Cardiac muscle cell (in vitro differentiated cells and primary cell): ENCODE measurements at regions not wholly inside any gene's neighbourhood (a gene's known extent, or its start where the extent isn't known, plus 50 kb on each side); places are given as distances from the start of the nearest gene placed in this dataset.
"Not testable (repeated sequence)": the region's sequence is repeated elsewhere in the genome, so short reads cannot be mapped to it uniquely, and the experiment has no call there.

Source experiments
- DNase-seq, 2 donors: peaks; one replicate each; pipeline versions ENCODE4 v3.0.0 to v3.0.0-alpha.2; 2010 to 2017; ENCODE audit warnings: low read depth in 1 of 2, low spot score in 1 of 2
- H3K27ac ChIP-seq: fragments of 200-600 bp; sonication (generic); 2 replicates; pipeline ENCODE4 v1.5.1; 2016
- H3K27me3 ChIP-seq: fragments of 200-600 bp; sonication (generic); 2 replicates; pipeline ENCODE4 v1.6.0; 2016; ENCODE audit warnings: control low read depth
- H3K36me3 ChIP-seq: fragments of 200-600 bp; sonication (generic); 2 replicates; pipeline ENCODE4 v1.5.1; 2016; ENCODE audit warnings: control low read depth
- H3K4me1 ChIP-seq: fragments of 200-600 bp; sonication (generic); 2 replicates; pipeline ENCODE4 v1.8.1; 2017; ENCODE audit warnings: low read depth, mild to moderate bottlenecking, mixed run types
- H3K4me3 ChIP-seq: fragments of 200-600 bp; sonication (generic); 2 replicates; pipeline ENCODE4 v1.5.1; 2016; ENCODE audit warnings: mild to moderate bottlenecking
- H3K9me3 ChIP-seq: fragments of 200-600 bp; sonication (generic); 2 replicates; pipeline ENCODE4 v1.5.1; 2017; ENCODE audit warnings: low read depth, mild to moderate bottlenecking, control low read depth
- CTCF ChIP-seq: IDR thresholded peaks from 2 replicates; pipeline ENCODE4 v1.5.1; 2012; ENCODE audit warnings: low read depth, mild to moderate bottlenecking, low read length

GRCh38 chr6:139698526-139699176 lies 324.2 kb upstream of the CITED2 start:
- H3K4me1 ChIP-seq = peaks cover 4% of the 10 kb centered on the region
- TF ChIP-seq CTCF = no peak

GRCh38 chr6:139697856-139698255 lies 323.4 kb upstream of the CITED2 start:
- not testable (repeated sequence) for H3K27me3 ChIP-seq, H3K36me3 ChIP-seq, H3K27ac ChIP-seq

More at GRCh38 chr6:139698526-139699176, 324.2 kb upstream of the CITED2 start:
- no peak overlapping the region for H3K4me3 ChIP-seq
- no peak overlapping the region for H3K27ac ChIP-seq
- no peaks in the 10 kb centered on the region for H3K27me3 ChIP-seq
- no peaks in the 10 kb centered on the region for H3K9me3 ChIP-seq
- peak in 1 of 2 donors; percentile 68 for DNase-seq
- H3K36me3 ChIP-seq = no peaks in the 10 kb centered on the region

GRCh38 chr6:139696991-139697390 lies 322.5 kb upstream of the CITED2 start:
- H3K9me3 ChIP-seq, H3K36me3 ChIP-seq, DNase-seq, H3K4me1 ChIP-seq, H3K4me3 ChIP-seq, H3K27ac ChIP-seq, H3K27me3 ChIP-seq: not testable (repeated sequence)

More at GRCh38 chr6:139697856-139698255, 323.4 kb upstream of the CITED2 start:
- H3K4me3 ChIP-seq, H3K9me3 ChIP-seq, H3K4me1 ChIP-seq, DNase-seq: not testable (repeated sequence)

GRCh38 chr6:139695361-139695760 lies 320.9 kb upstream of the CITED2 start:
- Histone ChIP-seq H3K9me3 (no peaks in the 10 kb centered on the region), H3K27ac (no peak overlapping the region), H3K4me3 (no peak overlapping the region), H3K4me1 (peaks cover 4% of the 10 kb centered on the region), H3K27me3 (no peaks in the 10 kb centered on the region), H3K36me3 (no peaks in the 10 kb centered on the region)
- no peak for TF ChIP-seq CTCF
- DNase-seq = no peak

- Histone ChIP-seq H3K27ac (no peak overlapping the region), H3K27me3 (no peaks in the 10 kb centered on the region), H3K4me3 (no peak overlapping the region), H3K36me3 (no peaks in the 10 kb centered on the region), H3K4me1 (peaks cover 4% of the 10 kb centered on the region), H3K9me3 (no peaks in the 10 kb centered on the region)
- no peak for DNase-seq
- no peak for TF ChIP-seq CTCF
These were observed 319.3 kb upstream of the CITED2 start for GRCh38 chr6:139693735-139694134.

GRCh38 chr6:139690007-139690406 lies 315.6 kb upstream of the CITED2 start:
- H3K4me1 ChIP-seq = peaks cover 14% of the 10 kb centered on the region
- no peak for DNase-seq
- no peak overlapping the region for H3K4me3 ChIP-seq
- no peaks in the 10 kb centered on the region for H3K27me3 ChIP-seq
- H3K27ac ChIP-seq = no peak overlapping the region
- TF ChIP-seq CTCF = no peak
- no peaks in the 10 kb centered on the region for H3K9me3 ChIP-seq
- no peaks in the 10 kb centered on the region for H3K36me3 ChIP-seq
